ENCODE measurements at regions not wholly inside any gene's neighbourhood (a gene's known extent, or its start where the extent isn't known, plus 50 kb on each side); places are given as distances from the start of the nearest gene placed in this dataset.

GRCh38 chr1:217049081-217049480 is 325.9 kb upstream of the ESRRG start:
- TF ChIP-seq CTCF (IDR thresholded peaks at IDR 0.05), result no peak
- TF ChIP-seq POLR2A (IDR thresholded peaks at IDR 0.05), result no peak
